Ishikawa (cell line): ENCODE measurements at regions not wholly inside any gene's neighbourhood (a gene's known extent, or its start where the extent isn't known, plus 50 kb on each side); places are given as distances from the start of the nearest gene placed in this dataset.

Experiments
- CEBPB ChIP-seq: IDR thresholded peaks from 2 replicates; pipeline ENCODE4 v1.6.1; 2012
- CREB1 ChIP-seq: IDR thresholded peaks from 2 replicates; pipeline ENCODE4 v1.6.1; 2012; ENCODE audit warnings: low read depth
- EGR1 ChIP-seq: IDR thresholded peaks from 2 replicates; pipeline ENCODE4 v1.6.1; 2012
- EP300 ChIP-seq: IDR thresholded peaks from 2 replicates; pipeline ENCODE4 v1.6.1; 2012; ENCODE audit warnings: borderline replicate concordance
- FOXM1 ChIP-seq: IDR thresholded peaks from 2 replicates; pipeline ENCODE4 v1.6.1; 2012; ENCODE audit warnings: low read depth, borderline replicate concordance
- MAX ChIP-seq: IDR thresholded peaks from 2 replicates; pipeline ENCODE4 v1.6.1; 2012
- NFIC ChIP-seq: IDR thresholded peaks from 2 replicates; pipeline ENCODE4 v1.6.1; 2012
- RAD21 ChIP-seq: IDR thresholded peaks from 2 replicates; pipeline ENCODE4 v1.6.1; 2012; ENCODE audit warnings: low read depth
- TAF1 ChIP-seq: IDR thresholded peaks from 2 replicates; pipeline ENCODE4 v1.6.1; 2012; ENCODE audit warnings: low read depth, mild to moderate bottlenecking
- TCF12 ChIP-seq: IDR thresholded peaks from 2 replicates; pipeline ENCODE4 v1.6.1; 2012; ENCODE audit warnings: low read depth
- TEAD4 ChIP-seq: IDR thresholded peaks from 2 replicates; pipeline ENCODE4 v1.6.1; 2012
- YY1 ChIP-seq: IDR thresholded peaks from 2 replicates; pipeline ENCODE4 v1.6.1; 2012; ENCODE audit warnings: low read depth
- ZBTB7A ChIP-seq: IDR thresholded peaks from 2 replicates; pipeline ENCODE4 v1.6.1; 2012; ENCODE audit warnings: low read depth
- TF ChIP-seq, protein P1 (sequence below): IDR thresholded peaks from 2 replicates; pipeline ENCODE4 v1.6.1; 2012; ENCODE audit warnings: low read depth, mild to moderate bottlenecking
- TF ChIP-seq, protein P2 (sequence below): IDR thresholded peaks from 2 replicates; pipeline ENCODE4 v1.6.1; 2012

DNA sequence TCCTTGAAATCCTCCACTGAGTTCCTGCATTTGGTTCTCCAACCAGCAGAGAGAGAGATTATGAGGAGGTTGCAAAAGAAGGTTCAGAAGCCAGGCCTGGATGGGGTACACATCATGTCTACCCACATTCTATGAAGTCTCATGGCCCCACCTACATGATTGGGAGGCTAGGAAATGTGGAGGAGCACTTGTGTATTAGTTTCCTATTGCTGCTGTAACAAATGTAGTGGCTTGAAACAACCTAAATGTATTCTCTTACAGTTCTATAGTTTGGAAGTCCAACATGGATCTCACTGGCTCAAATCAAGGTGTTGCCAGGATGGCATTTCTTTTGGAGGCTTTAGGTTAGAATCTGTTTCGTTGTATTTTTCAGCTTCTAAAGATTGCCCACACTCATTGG is 134.2 kb upstream of the ZNF648 start:
- TF ChIP-seq, protein P1, sequence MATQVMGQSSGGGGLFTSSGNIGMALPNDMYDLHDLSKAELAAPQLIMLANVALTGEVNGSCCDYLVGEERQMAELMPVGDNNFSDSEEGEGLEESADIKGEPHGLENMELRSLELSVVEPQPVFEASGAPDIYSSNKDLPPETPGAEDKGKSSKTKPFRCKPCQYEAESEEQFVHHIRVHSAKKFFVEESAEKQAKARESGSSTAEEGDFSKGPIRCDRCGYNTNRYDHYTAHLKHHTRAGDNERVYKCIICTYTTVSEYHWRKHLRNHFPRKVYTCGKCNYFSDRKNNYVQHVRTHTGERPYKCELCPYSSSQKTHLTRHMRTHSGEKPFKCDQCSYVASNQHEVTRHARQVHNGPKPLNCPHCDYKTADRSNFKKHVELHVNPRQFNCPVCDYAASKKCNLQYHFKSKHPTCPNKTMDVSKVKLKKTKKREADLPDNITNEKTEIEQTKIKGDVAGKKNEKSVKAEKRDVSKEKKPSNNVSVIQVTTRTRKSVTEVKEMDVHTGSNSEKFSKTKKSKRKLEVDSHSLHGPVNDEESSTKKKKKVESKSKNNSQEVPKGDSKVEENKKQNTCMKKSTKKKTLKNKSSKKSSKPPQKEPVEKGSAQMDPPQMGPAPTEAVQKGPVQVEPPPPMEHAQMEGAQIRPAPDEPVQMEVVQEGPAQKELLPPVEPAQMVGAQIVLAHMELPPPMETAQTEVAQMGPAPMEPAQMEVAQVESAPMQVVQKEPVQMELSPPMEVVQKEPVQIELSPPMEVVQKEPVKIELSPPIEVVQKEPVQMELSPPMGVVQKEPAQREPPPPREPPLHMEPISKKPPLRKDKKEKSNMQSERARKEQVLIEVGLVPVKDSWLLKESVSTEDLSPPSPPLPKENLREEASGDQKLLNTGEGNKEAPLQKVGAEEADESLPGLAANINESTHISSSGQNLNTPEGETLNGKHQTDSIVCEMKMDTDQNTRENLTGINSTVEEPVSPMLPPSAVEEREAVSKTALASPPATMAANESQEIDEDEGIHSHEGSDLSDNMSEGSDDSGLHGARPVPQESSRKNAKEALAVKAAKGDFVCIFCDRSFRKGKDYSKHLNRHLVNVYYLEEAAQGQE: no peak
- TF ChIP-seq TAF1 (no peak), CEBPB (no peak), CREB1 (no peak), ZBTB7A (no peak), YY1 (no peak), RAD21 (no peak), TCF12 (no peak), TEAD4 (no peak), NFIC (no peak), FOXM1 (no peak), EGR1 (no peak), EP300 (no peak), MAX (no peak)
- TF ChIP-seq, protein P2, sequence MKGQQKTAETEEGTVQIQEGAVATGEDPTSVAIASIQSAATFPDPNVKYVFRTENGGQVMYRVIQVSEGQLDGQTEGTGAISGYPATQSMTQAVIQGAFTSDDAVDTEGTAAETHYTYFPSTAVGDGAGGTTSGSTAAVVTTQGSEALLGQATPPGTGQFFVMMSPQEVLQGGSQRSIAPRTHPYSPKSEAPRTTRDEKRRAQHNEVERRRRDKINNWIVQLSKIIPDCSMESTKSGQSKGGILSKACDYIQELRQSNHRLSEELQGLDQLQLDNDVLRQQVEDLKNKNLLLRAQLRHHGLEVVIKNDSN: no peak

DNA sequence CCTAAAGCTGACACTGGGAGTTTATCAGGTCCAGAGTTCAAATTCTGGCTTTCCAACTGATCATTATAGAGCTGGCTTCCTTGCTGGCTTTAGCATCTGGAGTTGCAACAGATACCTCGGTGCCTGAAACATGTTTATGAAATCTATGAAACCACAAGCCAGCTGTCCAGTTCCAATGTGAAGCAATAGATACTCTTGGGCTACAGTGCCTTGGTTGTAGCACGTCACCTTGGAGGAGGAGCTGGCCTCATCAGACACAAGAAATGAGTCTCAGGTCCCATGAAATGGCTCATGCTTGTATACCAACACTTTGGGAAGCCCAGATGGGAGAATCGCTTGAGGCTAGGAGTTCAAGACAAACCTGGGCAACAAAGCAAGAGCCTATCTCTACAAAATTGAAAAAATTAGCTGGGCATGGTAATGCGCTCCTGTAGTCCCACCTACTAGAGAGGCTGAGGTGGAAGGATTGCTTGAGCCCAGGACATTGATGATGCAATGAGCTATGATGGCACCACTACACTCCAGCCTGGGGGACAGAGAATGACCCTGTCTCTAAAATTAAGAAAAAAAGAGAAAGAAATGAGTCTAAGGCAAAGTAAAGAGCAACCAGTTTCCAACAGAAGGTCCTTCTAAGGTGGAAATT is 132.5 kb upstream of the ZNF648 start:
- TF ChIP-seq TCF12: no peak
- no peak for TF ChIP-seq EGR1
- no peak for TF ChIP-seq FOXM1
- TF ChIP-seq RAD21: no peak
- TF ChIP-seq MAX: no peak
- TF ChIP-seq NFIC: no peak
- TF ChIP-seq, protein P2: no peak
- TF ChIP-seq CREB1: no peak
- TF ChIP-seq ZBTB7A: no peak
- TF ChIP-seq EP300: no peak
- TF ChIP-seq TAF1: no peak
- TF ChIP-seq, protein P1: no peak
- TF ChIP-seq CEBPB: no peak
- TF ChIP-seq YY1: no peak
- no peak for TF ChIP-seq TEAD4

DNA sequence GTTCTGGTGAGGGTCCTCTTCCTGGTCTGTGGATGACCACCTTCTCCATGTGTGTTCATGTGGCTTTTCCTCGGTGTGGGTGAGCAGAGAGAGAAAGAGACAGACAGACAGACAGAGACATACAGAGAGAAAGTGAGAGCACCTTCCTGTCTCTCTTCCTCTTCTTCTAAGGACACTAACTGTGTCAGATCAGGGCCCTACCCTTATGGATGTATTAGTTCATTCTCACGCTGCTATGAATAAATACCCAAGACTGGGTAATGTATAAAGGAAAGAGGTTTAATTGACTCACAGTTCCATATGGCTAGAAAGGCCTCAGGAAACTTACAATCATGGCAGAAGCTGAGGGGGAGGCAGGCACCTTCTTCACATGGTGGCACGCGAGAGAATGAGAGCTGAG is 131.5 kb upstream of the ZNF648 start:
- TF ChIP-seq TAF1 (no peak), RAD21 (no peak), NFIC (no peak), EGR1 (no peak), TEAD4 (no peak)
- TF ChIP-seq, protein P2: no peak

- no peak for TF ChIP-seq EP300
- TF ChIP-seq CREB1: no peak
- TF ChIP-seq YY1: no peak
- TF ChIP-seq TEAD4: no peak
- no peak for TF ChIP-seq CEBPB
- no peak for TF ChIP-seq TCF12
- TF ChIP-seq, protein P1: no peak
- no peak for TF ChIP-seq EGR1
- TF ChIP-seq MAX: no peak
- TF ChIP-seq NFIC: no peak
- no peak for TF ChIP-seq FOXM1
- TF ChIP-seq, protein P2: no peak
- TF ChIP-seq ZBTB7A: no peak
- no peak for TF ChIP-seq RAD21
- TF ChIP-seq TAF1: no peak
These were observed 130.7 kb upstream of the ZNF648 start for GRCh38 chr1:182192215-182192614.
